ENCODE measurements at regions not wholly inside any gene's neighbourhood (a gene's known extent, or its start where the extent isn't known, plus 50 kb on each side); places are given as distances from the start of the nearest gene placed in this dataset.

DNA sequence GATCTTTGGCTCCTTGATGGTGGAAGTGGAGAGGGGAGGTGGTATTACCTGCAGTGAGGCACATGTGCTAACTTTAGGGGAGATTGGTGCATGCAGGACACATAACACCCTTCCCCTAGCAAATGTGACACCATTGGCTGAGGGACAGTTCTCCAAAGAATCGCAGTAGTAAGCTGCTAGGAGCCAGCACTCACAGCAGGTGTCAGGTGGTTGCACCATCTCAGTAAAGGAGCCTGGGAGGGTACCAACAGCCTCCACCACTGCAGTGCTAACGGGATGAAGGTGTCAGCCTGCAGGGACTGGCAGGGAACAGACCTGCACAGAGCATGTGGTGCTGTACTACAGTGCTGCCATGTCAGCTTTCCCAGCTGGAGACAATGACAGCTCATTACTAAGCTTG, 127.3 kb upstream of the PIEZO2 start:
- H3K27ac ChIP-seq, result no peak overlapping the region
- no peak for TF ChIP-seq ZFX (IDR thresholded peaks at IDR 0.05; ENCODE audit: borderline replicate concordance)
- TF ChIP-seq, protein P1, sequence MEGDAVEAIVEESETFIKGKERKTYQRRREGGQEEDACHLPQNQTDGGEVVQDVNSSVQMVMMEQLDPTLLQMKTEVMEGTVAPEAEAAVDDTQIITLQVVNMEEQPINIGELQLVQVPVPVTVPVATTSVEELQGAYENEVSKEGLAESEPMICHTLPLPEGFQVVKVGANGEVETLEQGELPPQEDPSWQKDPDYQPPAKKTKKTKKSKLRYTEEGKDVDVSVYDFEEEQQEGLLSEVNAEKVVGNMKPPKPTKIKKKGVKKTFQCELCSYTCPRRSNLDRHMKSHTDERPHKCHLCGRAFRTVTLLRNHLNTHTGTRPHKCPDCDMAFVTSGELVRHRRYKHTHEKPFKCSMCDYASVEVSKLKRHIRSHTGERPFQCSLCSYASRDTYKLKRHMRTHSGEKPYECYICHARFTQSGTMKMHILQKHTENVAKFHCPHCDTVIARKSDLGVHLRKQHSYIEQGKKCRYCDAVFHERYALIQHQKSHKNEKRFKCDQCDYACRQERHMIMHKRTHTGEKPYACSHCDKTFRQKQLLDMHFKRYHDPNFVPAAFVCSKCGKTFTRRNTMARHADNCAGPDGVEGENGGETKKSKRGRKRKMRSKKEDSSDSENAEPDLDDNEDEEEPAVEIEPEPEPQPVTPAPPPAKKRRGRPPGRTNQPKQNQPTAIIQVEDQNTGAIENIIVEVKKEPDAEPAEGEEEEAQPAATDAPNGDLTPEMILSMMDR (IDR thresholded peaks at IDR 0.05), result no peak

DNA sequence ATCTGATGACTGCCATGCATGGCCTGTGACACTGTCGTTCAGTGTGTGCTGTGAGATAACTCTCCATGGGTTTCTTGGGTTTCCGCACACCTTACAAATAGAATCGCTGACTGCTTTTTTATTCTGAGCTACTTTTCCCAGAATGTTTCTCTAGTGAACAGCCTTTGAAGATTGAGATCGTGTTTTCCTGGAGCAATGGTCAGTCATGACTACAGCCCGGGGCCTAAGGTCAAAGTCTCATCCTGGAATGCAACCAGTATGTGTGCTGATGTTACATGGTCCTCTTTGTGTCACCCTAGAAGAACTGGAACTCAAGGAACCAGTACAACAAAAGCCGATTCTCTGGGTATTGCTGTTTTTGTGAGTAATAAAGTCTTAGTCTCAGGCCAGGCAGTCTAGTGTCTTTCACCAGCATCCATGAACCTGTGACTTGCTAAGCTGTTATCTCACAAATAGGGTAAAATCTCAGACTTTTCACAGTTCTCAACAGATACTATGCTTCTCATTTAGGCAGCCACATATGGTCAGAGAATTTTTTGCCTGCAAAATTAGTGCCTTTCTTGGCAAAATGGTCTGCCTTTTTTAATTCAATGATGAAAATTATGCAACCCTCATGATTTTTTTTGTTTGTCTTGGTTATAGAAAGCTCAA, 124.9 kb upstream of the PIEZO2 start:
- TF ChIP-seq, protein P1 (IDR thresholded peaks at IDR 0.05), result no peak
- TF ChIP-seq ZFX (IDR thresholded peaks at IDR 0.05; ENCODE audit: borderline replicate concordance), result no peak
- H3K27ac ChIP-seq, result no peak overlapping the region

DNA sequence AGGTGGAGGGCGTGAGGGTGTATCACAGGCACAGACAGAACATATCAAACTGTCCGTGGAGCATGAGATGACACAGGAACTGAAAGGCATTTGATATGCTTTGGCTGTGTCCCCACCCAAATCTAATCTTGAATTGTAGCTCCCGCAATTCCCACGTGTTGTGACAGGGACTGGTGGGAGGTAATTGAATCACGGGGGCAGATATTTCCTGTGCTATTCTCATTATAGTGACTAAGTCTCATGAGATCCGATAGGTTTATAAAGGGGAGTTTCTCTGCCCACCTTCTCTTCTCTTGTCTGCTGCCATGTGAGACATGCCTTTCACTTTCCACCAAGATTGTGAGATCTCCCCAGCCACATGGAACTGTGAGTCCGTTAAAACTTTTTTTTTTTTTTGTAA, 123.1 kb upstream of the PIEZO2 start:
- TF ChIP-seq, protein P1 (IDR thresholded peaks at IDR 0.05), result no peak
- no peak overlapping the region for H3K27ac ChIP-seq

DNA sequence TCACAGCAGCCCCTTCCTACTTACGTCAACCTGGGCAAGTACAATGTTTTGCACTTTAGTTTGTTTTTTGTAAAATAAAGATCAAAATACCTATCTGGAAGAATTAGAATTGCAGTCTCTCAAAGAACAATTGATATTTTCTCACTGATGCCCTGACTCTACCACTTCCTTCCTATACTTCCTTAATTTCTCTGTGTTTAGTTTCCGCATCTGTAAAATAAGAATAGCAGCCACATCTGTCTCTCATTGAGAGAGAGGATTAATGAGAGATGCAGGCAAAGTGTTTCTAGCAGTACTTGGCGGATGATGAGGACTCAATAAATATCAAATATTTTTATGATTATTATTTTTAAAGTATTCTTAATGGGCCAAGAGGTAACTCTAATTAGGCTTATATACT, 122.6 kb upstream of the PIEZO2 start:
- no peak overlapping the region for H3K27ac ChIP-seq
- TF ChIP-seq ZFX (IDR thresholded peaks at IDR 0.05; ENCODE audit: borderline replicate concordance), result no peak
- TF ChIP-seq, protein P1 (IDR thresholded peaks at IDR 0.05), result no peak

DNA sequence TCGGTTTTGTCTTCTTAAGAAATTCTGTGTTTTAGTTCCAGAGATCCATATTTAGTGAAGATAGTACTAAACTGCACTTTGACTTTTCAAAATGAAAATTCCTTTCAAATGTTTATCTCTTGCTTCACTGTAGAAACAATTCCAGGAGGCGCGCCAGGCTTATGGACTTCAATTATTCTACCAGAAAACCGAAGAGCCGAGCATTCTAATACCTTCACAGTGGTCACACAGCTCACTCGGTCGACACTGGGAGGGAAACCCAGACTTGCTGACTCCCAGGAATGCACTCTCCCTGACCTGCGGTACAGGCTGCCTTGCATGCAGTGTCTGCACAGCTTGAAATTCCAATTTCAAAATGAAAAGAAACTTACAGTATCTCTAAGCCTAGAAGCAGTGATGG, 119.9 kb upstream of the PIEZO2 start:
- TF ChIP-seq, protein P1 (IDR thresholded peaks at IDR 0.05), result no peak
- TF ChIP-seq ZFX (IDR thresholded peaks at IDR 0.05; ENCODE audit: borderline replicate concordance), result no peak

DNA sequence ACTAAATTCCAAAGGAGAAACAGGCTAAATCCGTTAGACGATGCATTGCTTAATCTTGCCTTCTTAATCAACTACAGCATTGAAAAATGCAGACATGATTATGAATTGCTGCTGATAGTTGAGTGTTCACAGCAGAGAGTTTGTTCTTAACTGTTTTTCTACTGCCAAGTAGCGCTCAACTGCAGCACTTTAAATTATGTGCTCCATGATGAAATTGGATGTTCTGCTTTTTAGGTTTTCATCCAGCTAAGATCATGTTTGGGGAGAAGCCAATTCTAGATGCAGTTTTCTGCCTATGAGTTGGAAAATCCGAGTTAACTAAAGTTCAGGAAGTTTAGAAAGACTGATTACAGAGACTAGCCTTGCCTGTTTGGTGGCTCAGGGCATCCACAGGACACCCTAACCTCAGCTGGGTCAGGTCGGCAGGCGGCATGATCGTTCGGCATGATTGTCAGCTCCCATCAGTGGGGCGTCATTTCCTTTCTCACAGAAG, 119.4 kb upstream of the PIEZO2 start:
- no peak overlapping the region for H3K27ac ChIP-seq

More for the DNA sequence above, 119.9 kb upstream of the PIEZO2 start:
- H3K27ac ChIP-seq, result no peak overlapping the region

DNA sequence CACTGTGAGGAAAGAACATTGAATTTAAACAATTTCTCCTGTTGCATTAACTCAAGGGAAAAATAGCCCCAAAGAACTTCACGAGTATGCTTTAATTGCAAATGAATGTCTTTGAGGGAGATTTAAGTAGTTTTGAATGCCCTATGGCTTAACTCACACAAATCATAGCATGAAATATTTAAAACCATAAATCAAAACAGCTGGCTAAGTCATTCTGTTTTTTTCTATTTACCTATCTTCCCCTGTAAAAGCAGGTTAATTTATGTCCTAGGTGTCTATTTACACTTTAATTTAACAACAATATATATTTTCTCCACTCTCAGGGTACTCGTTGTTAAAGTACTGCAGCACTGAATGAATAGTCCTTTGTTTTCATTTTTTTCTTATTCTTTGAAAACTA, 118.8 kb upstream of the PIEZO2 start:
- no peak overlapping the region for H3K27ac ChIP-seq
- TF ChIP-seq, protein P1 (IDR thresholded peaks at IDR 0.05), result no peak
- no peak for TF ChIP-seq ZFX (IDR thresholded peaks at IDR 0.05; ENCODE audit: borderline replicate concordance)

More for the DNA sequence above, 119.4 kb upstream of the PIEZO2 start:
- no peak for TF ChIP-seq ZFX (IDR thresholded peaks at IDR 0.05; ENCODE audit: borderline replicate concordance)
- TF ChIP-seq, protein P1 (IDR thresholded peaks at IDR 0.05), result no peak

Measured in 22Rv1 (cell line).